ENCODE measurements at regions not wholly inside any gene's neighbourhood (a gene's known extent, or its start where the extent isn't known, plus 50 kb on each side); places are given as distances from the start of the nearest gene placed in this dataset.

- no peak for DNase-seq (ENCODE audit: low read depth)
These were observed 160.6 kb upstream of the COL21A1 start for GRCh38 chr6:56407883-56408410.

DNA sequence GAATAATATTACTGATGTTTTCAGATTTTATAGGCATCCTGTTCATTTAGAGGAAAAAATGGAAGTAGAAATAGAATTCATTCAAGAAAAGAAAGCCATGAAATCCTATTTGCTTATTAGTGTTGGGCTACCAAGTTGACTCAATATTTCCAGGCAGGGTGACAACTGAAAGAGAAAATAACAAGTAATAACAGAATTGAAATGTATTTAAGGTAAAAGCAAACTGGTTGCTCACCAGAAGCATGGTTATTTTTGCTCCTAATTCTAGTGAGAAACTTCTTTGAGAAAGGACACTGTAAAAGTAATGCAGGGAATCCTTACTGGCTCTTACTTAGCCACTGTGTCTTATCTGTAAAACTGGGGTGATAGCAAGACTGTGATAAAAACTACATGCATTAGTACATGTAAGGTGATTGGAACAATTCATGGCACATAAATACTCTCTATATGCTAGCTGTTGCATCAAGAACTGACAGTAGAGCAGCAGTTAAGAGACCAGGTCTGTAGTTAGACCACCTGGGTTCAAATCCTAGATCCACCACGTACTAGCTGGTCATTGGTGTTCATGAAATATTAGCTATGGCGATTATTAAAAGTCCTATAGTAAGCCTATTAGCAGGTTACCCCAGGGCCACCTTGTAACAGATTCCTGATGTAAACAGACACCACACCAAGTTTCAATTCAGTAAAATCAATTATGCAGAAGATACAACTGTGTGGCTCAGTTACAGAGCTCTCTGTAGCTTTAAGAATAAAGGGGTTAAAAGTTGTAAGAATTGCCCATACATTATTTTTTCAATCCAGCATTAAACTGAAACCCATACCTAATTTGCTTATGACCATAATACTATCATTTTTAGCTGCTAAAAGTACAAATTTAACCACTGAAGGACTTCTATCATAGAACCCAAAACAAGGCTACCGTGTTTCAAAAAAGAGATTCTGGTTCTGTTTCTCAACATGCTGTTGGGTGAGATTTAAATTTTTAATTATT, 159.2 kb upstream of the COL21A1 start:
- no peak for DNase-seq (ENCODE audit: low read depth)

- no peak for DNase-seq (ENCODE audit: low read depth)
These were observed 157.2 kb upstream of the COL21A1 start for GRCh38 chr6:56404599-56404998.

DNA sequence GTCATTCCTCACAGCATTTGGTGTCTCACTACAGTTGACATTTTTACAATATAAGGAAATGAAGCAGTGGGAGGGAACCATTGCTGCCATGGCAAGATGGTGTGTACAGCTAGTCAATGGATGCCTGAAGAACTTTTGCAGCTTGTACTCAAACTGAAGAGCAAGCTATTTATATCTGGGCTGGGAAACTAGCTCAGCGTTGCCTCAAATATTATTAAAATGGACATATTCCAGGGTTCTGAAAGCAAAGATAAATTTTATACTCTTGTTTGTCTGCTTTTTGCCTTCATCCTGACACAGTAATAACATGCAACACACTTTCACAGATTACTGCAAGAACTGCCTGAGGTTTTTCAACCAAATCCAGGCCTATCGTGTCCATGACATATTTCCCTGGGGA, 156.4 kb upstream of the COL21A1 start:
- DNase-seq (ENCODE audit: low read depth) = no peak

- no peak for DNase-seq (ENCODE audit: low read depth)
These were observed 154.2 kb upstream of the COL21A1 start for GRCh38 chr6:56401477-56402070.

GRCh38 chr6:56400273-56400672, 152.9 kb upstream of the COL21A1 start:
- no peak for DNase-seq (ENCODE audit: low read depth)

- DNase-seq (ENCODE audit: low read depth) = no peak
These were observed 152.4 kb upstream of the COL21A1 start for GRCh38 chr6:56399672-56400263.

DNA sequence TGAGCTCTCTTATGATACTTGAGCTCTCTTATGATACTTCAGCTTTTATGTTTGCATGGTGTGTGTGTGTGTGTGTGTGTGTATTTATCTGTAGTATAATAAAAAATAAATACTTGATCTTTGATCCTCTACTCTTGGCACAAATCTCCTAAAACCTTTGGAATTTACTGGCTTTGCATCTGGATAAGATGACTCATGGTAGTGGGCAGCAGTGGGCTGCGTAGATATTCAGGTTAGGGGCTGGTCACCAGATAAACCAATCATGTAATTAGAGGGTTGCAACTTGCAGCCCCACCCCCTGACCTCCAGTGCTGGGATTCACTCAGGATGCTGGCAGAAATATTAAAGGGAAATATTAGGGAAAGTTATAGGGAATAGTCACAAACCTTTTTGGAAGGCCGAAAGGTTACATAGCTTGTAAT, 151.9 kb upstream of the COL21A1 start:
- no peak for DNase-seq (ENCODE audit: low read depth)

GRCh38 chr6:56396435-56396834, 149.1 kb upstream of the COL21A1 start:
- no peak for DNase-seq (ENCODE audit: low read depth)

DNA sequence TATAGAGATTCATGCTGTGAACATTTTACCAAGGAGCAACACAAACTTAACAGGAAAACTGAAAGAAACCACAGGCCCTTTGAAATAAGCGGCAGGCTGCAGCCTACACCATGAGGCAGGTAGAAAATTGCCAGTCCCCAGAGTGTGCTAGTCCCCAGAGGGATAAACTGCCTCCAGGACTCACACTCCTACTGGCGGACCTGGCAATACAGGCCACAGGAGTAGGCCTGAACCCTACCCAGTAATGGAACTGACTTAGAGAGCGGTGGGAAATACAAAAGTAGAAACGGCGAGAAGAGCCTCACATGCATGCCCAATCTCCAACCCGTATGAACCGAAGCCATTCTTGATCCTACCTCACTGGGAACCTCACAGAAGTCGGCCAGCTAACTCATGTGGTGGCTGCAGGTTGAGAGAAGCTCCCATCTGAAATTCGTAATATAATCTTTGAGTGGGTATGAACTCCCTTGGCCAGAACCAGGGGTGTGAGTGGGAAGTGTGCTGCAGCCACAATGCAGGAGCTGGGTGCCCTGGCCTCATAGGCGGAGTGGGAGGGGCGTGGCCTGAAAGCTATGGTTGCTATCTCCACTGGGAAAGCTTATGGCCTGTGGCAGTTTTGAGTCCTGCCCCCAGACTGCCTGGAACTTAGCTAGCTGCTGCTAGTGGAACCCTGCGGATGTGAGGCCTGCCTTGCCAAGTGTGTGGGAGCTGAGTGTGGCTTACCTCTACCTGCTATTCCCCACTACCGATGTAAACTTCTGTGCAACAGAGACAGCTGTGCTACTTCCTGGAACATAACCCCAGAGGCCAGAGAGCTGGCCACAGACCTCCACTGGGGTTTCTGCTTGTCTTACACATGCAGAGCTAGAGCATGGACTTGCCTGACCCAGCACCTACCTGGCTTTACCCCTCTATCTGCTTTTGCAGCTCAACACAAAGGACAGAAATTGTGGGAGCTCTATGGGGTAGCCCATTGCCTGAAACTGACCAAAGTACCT, 146.5 kb upstream of the COL21A1 start:
- no peak for DNase-seq (ENCODE audit: low read depth)

DNA sequence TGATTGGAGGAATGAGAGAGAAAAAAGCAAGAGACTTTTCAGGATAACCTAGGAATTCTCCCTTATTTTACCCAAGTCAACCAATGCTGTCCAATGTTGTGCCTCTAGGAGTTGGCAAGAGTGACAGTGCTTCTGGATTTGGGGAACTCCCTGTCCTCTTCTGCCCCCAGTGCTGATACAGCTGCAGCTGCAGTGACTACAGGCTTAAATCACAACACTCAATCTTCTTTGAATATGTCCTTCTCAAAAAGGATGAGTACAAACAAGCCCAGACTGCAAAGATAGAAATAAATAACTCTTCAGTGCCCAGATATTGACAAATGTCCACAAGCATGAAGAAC, 141.0 kb upstream of the COL21A1 start:
- no peak for DNase-seq (ENCODE audit: low read depth)

- no peak for DNase-seq (ENCODE audit: low read depth)
These were observed 140.4 kb upstream of the COL21A1 start for GRCh38 chr6:56387621-56388414.

GRCh38 chr6:56386717-56387116, 139.3 kb upstream of the COL21A1 start:
- DNase-seq (ENCODE audit: low read depth) = no peak

GRCh38 chr6:56385981-56386593, 138.7 kb upstream of the COL21A1 start:
- DNase-seq (ENCODE audit: low read depth) = no peak

GRCh38 chr6:56383160-56383559, 135.8 kb upstream of the COL21A1 start:
- no peak for DNase-seq (ENCODE audit: low read depth)

DNA sequence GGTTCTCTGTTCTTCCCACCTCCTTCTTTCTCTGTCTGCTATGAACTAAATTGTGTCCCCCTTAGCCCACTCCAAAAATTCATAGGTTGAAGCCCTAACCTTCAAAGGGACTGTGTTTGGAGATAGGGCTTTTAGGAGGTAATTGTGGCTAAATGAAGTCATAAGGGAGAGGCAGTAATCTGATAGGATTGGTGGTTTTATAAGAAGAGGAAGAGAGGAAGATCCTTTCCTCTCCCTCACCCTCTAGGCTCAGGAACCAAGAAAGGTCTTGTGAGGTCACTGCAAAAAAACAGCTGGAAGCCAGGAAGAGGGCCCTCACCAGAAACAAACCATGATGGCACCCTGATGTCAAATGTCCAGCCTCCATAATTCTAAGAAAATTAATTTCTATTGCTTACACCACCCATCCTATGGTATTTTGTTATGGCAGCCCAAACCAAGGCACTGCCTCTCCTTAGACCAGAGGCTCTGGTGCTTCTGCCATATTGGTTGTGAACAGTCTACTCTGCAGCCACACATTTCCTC, 135.1 kb upstream of the COL21A1 start:
- no peak for DNase-seq (ENCODE audit: low read depth)

GRCh38 chr6:56381801-56382251, 134.4 kb upstream of the COL21A1 start:
- DNase-seq (ENCODE audit: low read depth) = no peak

GRCh38 chr6:56380476-56380875, 133.1 kb upstream of the COL21A1 start:
- DNase-seq (ENCODE audit: low read depth) = no peak

DNA sequence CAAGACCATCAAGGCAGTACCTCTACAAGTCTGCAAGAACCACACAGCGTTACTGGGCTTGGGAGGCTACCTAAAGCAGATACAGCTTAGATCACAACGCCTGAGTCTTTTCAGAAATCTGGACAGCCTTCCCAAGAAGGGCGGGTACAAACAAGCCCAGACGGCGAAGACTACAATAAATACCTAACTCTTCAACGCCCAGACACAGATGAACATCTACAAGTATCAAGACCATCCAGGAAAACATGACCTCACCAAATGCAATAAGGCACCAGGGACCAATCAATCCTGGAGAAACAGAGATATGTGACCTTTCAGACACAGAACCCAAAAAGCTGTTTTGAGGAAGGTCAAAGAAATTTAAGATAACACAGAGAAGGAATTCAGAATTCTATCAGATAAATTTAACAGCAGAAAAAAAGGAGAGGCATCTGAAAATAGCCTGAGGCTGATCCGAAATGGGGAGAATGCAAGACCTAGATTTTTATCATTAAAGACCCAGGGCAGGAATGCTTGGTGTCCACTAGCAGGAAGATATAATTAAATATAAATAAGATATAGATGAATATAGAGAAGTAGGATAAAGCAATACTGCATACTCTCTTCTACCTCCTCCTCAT, 131.7 kb upstream of the COL21A1 start:
- no peak for DNase-seq (ENCODE audit: low read depth)

DNA sequence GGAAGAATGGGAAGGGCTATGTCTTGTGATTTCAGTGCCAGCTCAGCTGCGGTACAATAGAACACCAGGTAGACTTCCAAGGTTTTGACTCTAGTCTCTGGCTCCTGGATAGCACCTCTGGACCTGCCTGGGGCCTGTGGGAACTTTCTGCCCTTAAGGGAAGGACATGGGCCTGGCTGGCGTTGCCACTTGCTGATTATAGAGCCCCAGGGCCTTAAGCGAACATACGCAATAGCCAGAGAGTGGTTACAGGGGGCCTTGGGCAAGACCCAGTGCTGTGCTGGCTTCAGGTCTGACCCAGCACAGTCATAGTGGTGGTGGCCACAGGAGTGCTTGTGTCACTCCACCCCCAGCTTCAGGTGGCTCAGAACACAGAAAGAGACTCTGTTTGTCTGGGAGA, 131.1 kb upstream of the COL21A1 start:
- no peak for DNase-seq (ENCODE audit: low read depth)

Measured in fibroblast of the conjunctiva (primary cell).